Left ventricle myocardium inferior (tissue), 1 donor: ENCODE measurements at regions not wholly inside any gene's neighbourhood (a gene's known extent, or its start where the extent isn't known, plus 50 kb on each side); places are given as distances from the start of the nearest gene placed in this dataset.

ENCODE experiments used
- DNase-seq: peaks from one replicate; pipeline ENCODE4 v3.0.0-alpha.2; 2020
- H3K27ac ChIP-seq: fragments of 200-600 bp; replicated peaks from 2 replicates; pipeline ENCODE4 v1.8.0; 2021
- H3K27me3 ChIP-seq: fragments of 200-600 bp; 2 replicates; pipeline ENCODE4 v1.8.0; 2021; ENCODE audit warnings: low read depth
- H3K36me3 ChIP-seq: fragments of 200-600 bp; 2 replicates; pipeline ENCODE4 v1.8.0; 2021
- H3K4me1 ChIP-seq: fragments of 200-600 bp; 2 replicates; pipeline ENCODE4 v1.8.0; 2021
- H3K4me3 ChIP-seq: fragments of 200-600 bp; 2 replicates; pipeline ENCODE4 v1.8.0; 2021; ENCODE audit warnings: mild to moderate bottlenecking, moderate library complexity
- H3K9me3 ChIP-seq: fragments of 200-600 bp; replicated peaks from 2 replicates; pipeline ENCODE4 v1.8.0; 2021
- CTCF ChIP-seq: fragments of 200-600 bp; IDR thresholded peaks from 2 replicates; pipeline ENCODE4 v1.8.0; 2021; ENCODE audit warnings: antibody characterized with exemption, mild to moderate bottlenecking, borderline replicate concordance
- intact Hi-C: fragments of 100-400 bp; cut with micrococcal nuclease; formaldehyde crosslinking; loops from one replicate; pipeline ENCODE4 v1.11.0; 2022
- donor health status: DM: no; HTN: yes; CAD: no; lungs with severe emphysema.

- peaks cover under 1% of the 10 kb centered on the region for H3K4me1 ChIP-seq
- intact Hi-C loops, result no loop called here
- H3K9me3 ChIP-seq, result no peaks in the 10 kb centered on the region
- no peak overlapping the region for H3K4me3 ChIP-seq
- no peak overlapping the region for H3K27ac ChIP-seq
- no peaks in the 10 kb centered on the region for H3K36me3 ChIP-seq
- TF ChIP-seq CTCF, result no peak
- H3K27me3 ChIP-seq, result peaks cover 1% of the 10 kb centered on the region
- no peak for DNase-seq
These were observed 297.9 kb upstream of the MGMT start for GRCh38 chr10:129169115-129169514.

GRCh38 chr10:129170812-129171211, 296.2 kb upstream of the MGMT start:
- no peak for DNase-seq
- H3K9me3 ChIP-seq, result no peaks in the 10 kb centered on the region
- intact Hi-C loops, result no loop called here
- H3K4me1 ChIP-seq, result peaks cover 7% of the 10 kb centered on the region
- no peak overlapping the region for H3K4me3 ChIP-seq
- H3K27me3 ChIP-seq, result peaks cover 7% of the 10 kb centered on the region
- no peak overlapping the region for H3K27ac ChIP-seq
- no peaks in the 10 kb centered on the region for H3K36me3 ChIP-seq
- TF ChIP-seq CTCF, result no peak

GRCh38 chr10:129171812-129172211, 295.2 kb upstream of the MGMT start:
- intact Hi-C loops, result no loop called here
- peaks cover 14% of the 10 kb centered on the region for H3K27me3 ChIP-seq

GRCh38 chr10:129174232-129175014, 292.6 kb upstream of the MGMT start:
- no peak for DNase-seq
- TF ChIP-seq CTCF, result no peak

More at GRCh38 chr10:129171812-129172211, 295.2 kb upstream of the MGMT start:
- H3K4me3 ChIP-seq, result no peak overlapping the region
- peak overlapping the region; percentile 49 for H3K27ac ChIP-seq
- no peak for DNase-seq
- H3K36me3 ChIP-seq, result no peaks in the 10 kb centered on the region
- no peaks in the 10 kb centered on the region for H3K9me3 ChIP-seq
- peaks cover 7% of the 10 kb centered on the region for H3K4me1 ChIP-seq
- TF ChIP-seq CTCF, result no peak

GRCh38 chr10:129179245-129179971, 287.6 kb upstream of the MGMT start:
- DNase-seq, result no peak
- intact Hi-C loops, result no loop called here
- peaks cover 17% of the 10 kb centered on the region for H3K27me3 ChIP-seq
- H3K4me1 ChIP-seq, result peaks cover 4% of the 10 kb centered on the region
- no peak overlapping the region for H3K4me3 ChIP-seq
- no peak for TF ChIP-seq CTCF
- H3K9me3 ChIP-seq, result no peaks in the 10 kb centered on the region
- no peaks in the 10 kb centered on the region for H3K36me3 ChIP-seq
- no peak overlapping the region for H3K27ac ChIP-seq

More at GRCh38 chr10:129174232-129175014, 292.6 kb upstream of the MGMT start:
- no peak overlapping the region for H3K4me3 ChIP-seq
- H3K27me3 ChIP-seq, result peaks cover 20% of the 10 kb centered on the region
- H3K36me3 ChIP-seq, result no peaks in the 10 kb centered on the region
- intact Hi-C loops, result no loop called here
- no peak overlapping the region for H3K27ac ChIP-seq
- peaks cover 7% of the 10 kb centered on the region for H3K4me1 ChIP-seq
- H3K9me3 ChIP-seq, result no peaks in the 10 kb centered on the region
